CD4-positive, alpha-beta T cell treated with Interleukin-15 for 1 hour (primary cell): ENCODE measurements at regions not wholly inside any gene's neighbourhood (a gene's known extent, or its start where the extent isn't known, plus 50 kb on each side); places are given as distances from the start of the nearest gene placed in this dataset.

Source experiments
- DNase-seq: peaks from one replicate; pipeline ENCODE4 v3.0.0-alpha.2; 2020

DNA sequence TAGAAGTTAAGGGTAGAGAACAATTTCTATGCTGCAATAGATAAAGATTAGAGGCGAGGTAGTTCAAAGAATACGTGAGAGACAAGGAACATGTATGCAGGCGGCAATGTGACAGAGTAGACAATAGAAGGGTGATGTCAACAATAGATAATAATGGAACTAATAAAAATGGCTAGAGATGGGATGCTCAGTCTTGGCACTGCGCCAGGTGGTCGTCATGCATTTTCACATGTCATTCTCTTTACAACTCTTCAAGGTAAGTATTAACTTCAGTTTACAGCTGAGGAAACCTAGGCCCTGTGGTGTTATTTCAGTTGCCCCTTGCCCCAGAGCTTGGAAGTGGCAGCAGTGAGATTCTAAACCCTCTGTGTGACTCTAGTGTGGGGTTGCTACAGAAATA lies 890.7 kb upstream of the CELF4 start:
- DNase-seq: no peak

DNA sequence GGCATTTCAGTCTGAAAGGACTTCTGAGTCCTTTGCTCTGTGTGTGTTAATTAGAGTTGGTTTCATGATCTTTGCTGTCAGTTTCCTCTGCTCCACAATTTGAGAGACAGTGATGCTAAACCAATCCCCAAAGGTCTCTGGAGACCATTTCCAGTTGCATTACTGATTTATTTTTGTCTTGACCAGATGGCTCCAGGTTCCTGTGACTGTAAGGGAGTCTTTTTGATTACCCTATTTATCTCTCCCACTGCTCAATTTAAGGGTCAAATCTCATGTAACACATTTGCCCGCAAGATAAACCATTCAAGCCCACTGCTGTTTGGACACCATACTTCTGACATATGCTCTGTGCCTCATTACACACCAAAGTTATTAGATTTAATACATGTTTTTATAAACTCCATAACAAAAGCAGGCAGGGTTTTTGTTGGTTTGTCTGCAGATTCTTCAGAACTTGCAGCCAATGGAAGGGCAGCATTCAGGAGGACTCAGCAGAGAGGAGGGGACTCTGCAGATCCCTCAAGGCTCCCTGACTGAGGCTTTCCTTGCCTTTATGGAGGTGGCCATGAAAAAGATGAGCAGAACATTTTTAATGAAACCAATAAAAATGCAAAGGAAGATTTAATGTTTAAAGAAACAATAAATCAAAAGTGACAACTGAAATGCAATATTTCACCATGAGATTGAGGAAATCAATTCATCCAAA lies 889.3 kb upstream of the CELF4 start:
- DNase-seq: no peak

DNA sequence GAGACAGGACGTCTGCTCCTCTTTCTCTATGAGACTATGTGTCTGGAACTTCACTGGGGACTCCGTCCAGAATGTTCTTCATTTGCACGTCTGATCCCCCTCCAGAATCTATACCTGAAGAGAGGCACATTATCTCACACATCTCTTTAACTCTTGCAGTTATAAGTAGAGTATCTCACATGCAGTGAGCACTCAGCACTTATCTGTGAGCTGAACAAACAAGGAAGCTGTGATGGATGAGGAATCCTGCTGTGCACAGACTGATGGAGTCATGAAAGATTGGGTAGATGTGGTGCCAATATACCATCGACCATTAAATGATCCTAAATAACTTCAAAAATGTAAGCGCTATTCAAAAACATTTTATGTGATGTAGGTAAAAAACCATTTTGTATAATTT lies 888.3 kb upstream of the CELF4 start:
- no peak for DNase-seq

GRCh38 chr18:38450876-38451275 lies 885.3 kb upstream of the CELF4 start:
- DNase-seq: no peak

DNA sequence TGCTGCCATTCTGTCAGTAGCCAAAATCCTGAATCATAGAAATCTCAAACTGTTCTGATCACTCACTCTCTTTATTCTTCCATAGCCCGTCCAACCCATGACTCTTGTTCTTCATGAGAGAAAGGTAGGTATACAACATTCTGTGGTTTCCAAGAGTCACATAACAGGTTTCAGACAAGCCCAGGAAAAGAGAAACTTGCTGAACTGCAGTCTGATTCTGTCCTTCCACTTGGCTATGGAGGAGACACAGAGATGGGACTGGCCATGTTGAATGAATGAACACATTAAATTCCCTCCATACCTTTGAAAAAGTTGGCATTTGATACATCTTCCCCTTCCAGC lies 880.2 kb upstream of the CELF4 start:
- DNase-seq: no peak

GRCh38 chr18:38444971-38445803 lies 879.6 kb upstream of the CELF4 start:
- no peak for DNase-seq

DNA sequence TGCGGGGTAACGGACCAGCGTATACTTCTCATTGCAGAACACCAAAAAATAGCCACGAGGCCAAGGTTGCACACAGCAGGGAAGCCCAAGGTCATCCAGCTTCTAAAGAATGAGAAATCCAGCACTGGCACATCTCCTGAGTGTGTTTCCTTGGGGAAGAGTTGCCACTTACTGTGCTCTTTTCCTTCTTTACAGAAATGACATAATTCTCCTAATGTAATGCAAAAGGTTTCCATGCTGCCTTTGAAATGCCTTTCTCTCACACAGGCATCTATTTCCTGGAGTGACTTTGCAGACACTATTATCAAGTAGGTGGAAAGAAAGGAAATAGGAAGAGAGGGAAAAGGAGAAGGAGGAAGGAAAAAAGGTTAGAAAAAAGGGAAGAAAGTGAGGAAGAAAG lies 862.1 kb upstream of the CELF4 start:
- no peak for DNase-seq

DNA sequence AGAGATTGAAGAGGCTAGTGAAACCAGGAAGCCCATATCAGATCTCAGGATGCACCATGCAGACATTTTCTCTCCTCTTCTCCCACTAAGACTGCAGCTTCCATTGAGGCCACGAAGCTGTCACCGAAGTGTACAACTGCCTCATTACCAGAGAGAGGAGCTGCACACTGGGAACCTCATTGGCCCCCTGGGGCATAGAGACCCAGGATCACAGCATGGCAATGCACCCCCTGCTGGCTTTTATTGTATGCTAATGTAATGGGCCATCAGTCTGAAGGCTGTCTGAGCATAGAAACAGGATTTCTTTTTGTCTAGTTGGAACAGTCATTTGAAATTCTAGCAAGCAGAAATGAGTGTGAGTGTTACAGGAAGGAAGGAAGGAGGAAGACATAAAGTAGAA lies 861.6 kb upstream of the CELF4 start:
- DNase-seq: no peak

GRCh38 chr18:38421872-38422615 lies 856.4 kb upstream of the CELF4 start:
- DNase-seq: no peak

- DNase-seq: no peak
Observed at GRCh38 chr18:38421021-38421420, 855.4 kb upstream of the CELF4 start.

GRCh38 chr18:38420611-38421010 lies 855.0 kb upstream of the CELF4 start:
- DNase-seq: no peak

DNA sequence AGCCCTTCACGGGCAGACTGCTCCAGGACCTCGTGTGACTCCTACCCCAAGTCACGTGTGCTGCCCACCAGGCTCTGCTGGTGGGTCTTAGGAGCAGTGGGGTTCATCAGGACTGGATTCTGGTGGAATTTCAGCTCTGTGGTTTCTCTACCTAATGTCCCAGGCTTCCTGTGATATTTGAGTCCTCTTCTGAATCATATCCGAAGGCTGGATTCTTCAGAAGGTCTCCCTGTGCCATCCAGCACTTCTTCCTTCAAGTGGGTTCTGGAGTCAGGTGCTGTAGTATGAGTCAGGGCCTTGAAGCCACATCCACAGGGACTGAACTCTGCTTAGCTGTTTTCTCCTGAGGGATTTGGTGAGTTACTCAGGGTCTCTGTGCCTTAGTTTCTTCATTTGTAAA lies 850.2 kb upstream of the CELF4 start:
- DNase-seq: no peak

DNA sequence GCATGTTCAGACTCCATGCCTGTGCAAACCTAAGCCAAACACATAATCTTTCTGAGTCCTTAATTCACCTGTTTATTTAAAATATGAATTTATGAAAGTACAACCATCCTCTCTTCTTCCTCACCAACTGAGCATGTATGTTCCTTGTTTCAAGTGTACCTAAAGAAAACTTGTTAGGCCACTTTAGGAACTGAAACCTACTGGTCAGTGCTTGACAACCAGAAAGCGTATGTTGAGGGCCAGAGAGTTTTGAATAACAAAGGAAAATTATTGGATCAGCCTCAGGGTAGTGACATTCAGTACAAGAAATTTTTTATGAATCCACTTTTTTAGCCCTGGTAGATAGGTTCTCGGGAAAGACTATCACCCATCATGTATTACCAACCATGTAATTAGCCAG lies 847.6 kb upstream of the CELF4 start:
- no peak for DNase-seq

- DNase-seq: no peak
Observed at GRCh38 chr18:38406607-38407006, 841.0 kb upstream of the CELF4 start.

DNA sequence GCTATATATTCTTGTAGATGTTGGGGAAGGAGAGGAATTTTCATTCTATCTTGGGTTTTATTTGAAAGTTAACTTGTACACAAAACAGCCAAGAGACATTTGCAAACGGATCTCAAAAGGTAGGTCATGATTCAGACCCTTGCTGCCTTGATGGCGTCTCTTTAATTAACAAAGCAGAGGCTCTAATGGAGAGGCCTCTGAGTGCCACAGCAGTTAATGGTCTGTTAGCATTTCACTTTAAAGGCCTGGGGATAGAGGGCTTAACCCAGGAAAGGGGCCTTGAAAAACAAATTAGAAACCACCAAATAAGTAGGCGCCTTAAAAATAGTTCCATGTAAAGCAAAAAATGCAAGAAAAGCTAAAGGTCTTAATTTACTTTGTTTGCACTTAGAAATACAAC lies 836.9 kb upstream of the CELF4 start:
- DNase-seq: no peak

DNA sequence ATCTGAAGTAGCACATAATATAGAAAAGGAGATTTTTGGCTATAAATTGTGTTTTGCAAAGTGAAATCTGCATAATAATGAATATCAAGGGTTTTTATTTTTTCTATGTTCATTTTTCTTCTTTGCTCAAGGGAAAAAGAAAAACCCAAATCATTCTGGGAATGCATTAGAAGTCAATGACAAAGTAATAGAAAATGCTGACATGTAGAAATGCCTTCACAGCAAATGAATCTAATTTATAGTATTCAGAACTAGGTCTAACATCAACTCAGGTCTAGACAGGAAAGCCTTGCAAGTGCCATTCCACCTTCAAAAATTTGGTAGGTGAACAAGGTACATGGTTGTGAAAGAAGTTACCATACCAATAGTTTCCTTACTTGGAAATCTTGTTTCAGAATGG lies 831.5 kb upstream of the CELF4 start:
- DNase-seq: no peak

DNA sequence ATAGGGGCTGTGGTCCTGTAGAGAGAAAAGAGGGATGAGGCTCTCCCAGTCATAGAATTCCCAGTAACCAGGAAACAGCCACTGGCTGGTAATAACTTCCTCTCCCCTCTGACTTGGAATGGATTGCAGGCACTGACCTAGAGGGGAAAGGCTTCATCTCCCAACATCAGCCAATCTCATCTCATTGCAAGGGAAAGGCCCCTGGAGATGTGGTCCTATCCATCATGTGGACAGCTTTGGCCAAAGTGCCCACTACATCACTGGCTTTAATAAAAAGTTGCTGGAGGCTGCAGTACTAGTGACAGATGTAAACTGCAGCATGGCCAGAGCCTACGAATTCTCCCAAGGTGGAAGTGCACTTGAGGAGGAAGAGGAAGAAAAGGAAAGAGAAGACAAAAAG lies 820.5 kb upstream of the CELF4 start:
- no peak for DNase-seq

- no peak for DNase-seq
Observed at GRCh38 chr18:38369772-38370690, 804.4 kb upstream of the CELF4 start.

GRCh38 chr18:38368886-38369285 lies 803.3 kb upstream of the CELF4 start:
- DNase-seq: no peak

GRCh38 chr18:38368246-38368645 lies 802.6 kb upstream of the CELF4 start:
- no peak for DNase-seq

DNA sequence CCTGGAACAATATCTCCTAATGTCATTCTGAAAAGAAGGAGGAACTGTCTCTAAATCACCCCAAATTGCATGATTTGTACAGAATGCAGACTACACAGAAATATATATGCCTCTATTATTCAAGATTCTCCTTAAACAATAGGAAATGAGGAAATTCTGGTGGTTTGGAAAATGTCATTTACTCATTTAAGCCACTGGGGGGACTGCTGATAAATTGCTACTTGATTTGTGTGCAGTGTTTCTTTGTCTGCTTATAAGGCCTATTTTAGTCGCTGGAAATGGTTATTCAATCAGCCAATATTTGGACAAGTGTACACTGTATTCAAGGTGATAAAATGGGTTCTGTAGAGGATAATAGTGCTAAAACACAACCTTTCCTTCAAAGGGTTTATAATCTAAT lies 801.9 kb upstream of the CELF4 start:
- DNase-seq: no peak

GRCh38 chr18:38362286-38362792 lies 796.7 kb upstream of the CELF4 start:
- no peak for DNase-seq
